GM12873 (cell line): ENCODE measurements at regions not wholly inside any gene's neighbourhood (a gene's known extent, or its start where the extent isn't known, plus 50 kb on each side); places are given as distances from the start of the nearest gene placed in this dataset.

ENCODE experiments used
- TF ChIP-seq, protein P1 (sequence below): IDR thresholded peaks from 2 replicates; pipeline ENCODE4 v1.5.1; 2012; ENCODE audit warnings: low read depth, mild to moderate bottlenecking, moderate library complexity, low read length, control low read depth; ENCODE audit not compliant: insufficient read depth; ENCODE audit errors: missing control alignments

DNA sequence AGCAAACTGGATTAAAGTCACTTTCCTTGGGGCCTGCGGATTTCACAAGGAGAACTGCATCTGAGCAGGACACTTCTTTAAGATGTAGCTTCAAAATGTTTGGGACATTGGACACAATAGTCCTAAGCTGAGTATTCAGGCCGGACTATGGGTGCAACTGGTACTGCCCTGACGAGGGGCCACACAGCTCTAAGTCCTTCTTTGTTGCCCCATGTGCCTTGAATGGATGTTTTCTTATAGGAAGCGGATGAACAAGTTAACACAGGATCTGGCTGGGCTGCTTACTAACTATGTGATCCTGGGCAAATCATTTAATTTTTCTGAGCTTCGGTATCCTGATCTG lies 147.8 kb upstream of the KLF14 start:
- TF ChIP-seq, protein P1, sequence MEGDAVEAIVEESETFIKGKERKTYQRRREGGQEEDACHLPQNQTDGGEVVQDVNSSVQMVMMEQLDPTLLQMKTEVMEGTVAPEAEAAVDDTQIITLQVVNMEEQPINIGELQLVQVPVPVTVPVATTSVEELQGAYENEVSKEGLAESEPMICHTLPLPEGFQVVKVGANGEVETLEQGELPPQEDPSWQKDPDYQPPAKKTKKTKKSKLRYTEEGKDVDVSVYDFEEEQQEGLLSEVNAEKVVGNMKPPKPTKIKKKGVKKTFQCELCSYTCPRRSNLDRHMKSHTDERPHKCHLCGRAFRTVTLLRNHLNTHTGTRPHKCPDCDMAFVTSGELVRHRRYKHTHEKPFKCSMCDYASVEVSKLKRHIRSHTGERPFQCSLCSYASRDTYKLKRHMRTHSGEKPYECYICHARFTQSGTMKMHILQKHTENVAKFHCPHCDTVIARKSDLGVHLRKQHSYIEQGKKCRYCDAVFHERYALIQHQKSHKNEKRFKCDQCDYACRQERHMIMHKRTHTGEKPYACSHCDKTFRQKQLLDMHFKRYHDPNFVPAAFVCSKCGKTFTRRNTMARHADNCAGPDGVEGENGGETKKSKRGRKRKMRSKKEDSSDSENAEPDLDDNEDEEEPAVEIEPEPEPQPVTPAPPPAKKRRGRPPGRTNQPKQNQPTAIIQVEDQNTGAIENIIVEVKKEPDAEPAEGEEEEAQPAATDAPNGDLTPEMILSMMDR: no peak

DNA sequence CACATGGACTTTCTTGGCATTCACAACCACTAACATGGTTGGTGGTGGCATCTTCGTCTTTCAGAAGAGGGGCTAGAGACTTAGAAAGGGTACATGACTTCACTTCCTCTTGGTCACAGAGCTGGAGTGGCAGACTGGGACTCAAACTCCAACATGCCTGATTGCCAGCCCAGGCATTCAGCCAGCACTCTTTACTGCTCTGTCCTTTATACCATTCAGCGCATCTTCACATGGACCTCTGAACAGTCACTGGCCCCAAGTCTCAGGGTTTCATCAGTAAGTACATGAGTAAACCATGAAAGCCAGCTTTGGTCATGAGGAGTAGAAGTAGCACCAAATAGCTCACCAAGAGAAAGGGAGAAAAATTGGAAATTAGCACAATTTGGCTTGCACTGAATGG lies 148.4 kb upstream of the KLF14 start:
- TF ChIP-seq, protein P1: no peak

DNA sequence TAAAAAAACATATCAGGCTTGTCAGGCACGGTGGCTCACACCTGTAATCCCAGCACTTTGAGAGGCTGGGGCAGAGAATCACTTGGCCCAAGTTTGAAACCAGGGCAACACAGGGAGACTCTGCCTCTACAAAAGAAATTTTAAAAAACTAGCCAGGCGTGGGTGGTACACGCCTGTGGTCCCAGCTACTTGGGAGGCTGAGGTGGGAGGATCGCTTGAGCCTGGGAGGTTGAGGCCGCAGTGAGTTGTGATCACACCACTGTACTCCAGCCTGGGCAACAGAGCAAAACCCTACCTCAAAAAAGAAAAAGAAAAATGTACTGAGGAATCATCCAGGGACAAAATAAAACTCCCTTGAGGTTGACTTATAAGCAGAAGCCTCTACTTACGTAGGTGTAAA lies 149.9 kb upstream of the KLF14 start:
- TF ChIP-seq, protein P1: no peak

DNA sequence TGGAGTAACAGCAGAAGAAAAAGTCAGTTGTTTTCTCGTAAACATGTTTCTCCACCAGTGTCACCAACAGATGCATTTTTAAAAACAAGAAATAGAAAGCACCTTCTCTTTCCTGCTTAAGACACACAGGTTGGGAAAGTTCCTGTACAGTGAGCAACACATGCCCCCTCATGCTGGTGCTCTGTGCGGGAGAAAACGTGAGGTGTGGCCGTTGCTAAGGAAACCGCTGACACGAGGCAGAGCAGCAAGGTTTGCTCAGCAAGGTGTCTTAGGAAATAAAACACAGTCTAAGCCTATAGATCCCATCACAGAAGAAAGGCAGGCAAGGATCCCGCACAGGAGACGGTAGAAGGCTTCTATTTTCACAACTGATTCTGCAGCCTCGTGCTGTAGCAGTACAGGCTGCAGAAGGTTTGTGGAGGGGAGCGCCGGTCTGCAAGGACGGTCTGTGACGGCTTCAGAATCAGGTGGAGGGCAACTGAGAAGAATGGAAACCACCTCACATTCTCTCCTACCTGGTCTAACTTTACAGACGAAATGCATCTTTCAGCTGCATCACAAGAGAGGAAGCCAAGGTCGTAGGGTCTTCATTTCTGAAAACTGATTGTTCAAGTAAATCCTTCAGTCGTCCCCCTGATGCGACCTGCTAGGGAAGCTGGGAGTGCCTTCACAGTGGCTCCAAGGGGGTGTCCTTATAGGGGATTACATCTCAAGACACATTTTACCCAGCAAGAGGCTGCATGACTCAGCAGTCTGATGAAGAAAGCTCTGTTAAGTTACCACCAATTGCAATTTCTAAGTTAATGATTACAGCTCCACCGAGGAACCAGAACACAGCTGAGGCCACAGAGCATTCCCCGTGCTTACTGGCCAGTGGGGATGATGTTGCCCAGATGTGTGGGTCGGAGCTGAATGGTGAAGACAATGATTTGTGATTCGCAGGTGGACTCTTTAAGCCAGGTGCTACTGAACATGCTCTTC lies 150.7 kb upstream of the KLF14 start:
- TF ChIP-seq, protein P1: no peak

DNA sequence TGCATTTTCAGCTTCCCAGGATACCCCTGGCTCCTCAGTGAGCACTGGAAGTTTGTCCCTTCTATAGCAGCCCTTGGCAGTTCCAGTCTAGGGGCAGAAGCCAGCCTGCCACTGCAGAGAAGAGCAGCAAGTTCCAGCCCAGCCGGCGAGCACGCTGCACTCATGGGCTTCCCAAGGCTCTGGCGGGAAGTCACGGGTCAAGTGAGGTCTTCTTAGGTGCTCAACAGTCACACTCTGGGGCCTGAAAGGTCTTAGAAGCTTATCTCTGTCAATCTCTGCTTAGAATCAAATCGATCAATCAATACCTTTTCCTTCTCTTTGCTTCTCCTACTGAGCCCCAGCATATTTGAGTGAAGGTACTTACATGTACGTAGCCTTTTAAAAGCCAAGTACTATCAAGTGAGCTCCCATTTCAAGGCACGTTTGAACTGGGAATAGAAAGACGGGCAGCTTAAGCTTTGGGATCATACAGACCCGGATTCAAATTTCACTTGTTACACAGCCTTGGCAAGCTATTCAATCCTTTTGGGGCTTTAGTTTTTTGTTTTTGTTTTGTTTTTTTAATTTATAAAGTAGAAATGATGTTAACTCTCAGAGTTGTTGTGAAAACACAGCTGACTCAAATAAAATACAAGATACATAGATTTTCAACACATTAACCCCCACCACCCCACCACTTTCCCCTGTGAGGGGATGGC lies 152.6 kb upstream of the KLF14 start:
- TF ChIP-seq, protein P1: no peak

DNA sequence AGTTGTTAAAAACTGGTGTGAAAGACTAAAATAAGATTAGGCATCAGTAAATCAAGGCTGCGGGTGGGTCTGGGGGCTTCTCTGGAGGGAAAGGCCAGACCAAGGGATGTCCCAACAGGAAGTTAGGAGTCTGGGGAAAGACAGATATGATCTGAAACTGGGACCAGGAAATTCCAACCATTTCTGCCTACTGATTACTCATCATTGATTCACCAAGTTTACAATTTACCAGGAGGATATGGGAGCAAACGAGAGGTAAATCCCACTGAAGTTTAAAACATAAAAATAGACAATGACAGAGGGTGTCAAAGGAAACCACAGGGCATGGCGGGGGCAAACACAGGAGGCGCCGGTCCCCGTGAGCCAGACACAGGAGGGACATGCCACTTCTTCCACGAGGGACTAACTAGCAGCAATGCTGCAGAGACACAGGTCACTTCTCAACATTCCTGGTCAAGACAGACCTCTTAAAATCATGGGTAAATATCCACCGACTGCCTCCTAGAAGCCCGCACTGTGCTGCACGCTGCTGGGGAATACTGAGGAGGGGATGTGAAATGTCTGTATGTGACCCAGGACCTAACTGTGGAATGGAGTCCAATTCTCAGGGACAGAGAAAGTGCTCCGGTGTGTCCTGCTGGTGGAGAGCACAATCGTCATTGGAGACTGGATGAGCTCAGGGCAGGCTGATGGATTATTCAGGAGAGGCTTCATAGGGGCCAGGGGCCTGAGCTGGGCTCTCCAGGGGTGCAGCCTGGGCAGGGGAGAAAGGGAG lies 153.4 kb upstream of the KLF14 start:
- TF ChIP-seq, protein P1: no peak

DNA sequence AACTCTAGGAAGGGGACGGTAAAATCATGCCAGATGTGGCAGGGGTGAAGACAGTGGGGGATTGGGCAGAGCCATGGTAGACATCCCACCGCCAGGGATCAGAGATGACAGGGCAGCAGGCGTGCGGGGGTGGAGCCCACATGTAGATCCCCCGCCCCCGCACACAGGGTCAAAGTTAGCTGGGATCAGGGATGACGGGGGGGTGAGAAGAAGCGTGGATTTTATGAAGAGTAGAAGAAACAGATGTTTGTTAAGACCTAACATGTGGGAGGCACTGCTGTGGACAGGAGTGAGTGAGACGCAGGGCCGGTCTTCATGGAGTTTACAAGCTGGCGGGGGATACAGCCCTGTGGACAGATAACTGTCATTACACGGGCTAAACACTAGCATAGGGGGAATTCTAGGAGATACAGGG lies 154.0 kb upstream of the KLF14 start:
- TF ChIP-seq, protein P1: no peak
